HCT116 (cell line): ENCODE measurements at regions not wholly inside any gene's neighbourhood (a gene's known extent, or its start where the extent isn't known, plus 50 kb on each side); places are given as distances from the start of the nearest gene placed in this dataset.

Experiments used
- ATAC-seq: fragments of 200-7000 bp; cut with Tn5 transposase; 2 replicates; pipeline ENCODE4 v1.9.1; 2020; ENCODE audit warnings: mild to moderate bottlenecking, moderate library complexity
- BruUV-seq: library from RNA; stranded (reverse); fragments of 400-500 nt; replicated peaks from 2 replicates; lab custom pipeline; 2021; lab: Mats Ljungman, UMichigan
- CTCF ChIA-PET: fragments of 300-600 bp; sonication (Branson Sonifier 250); formaldehyde crosslinking; loops from one replicate; lab custom pipeline; 2021; ENCODE audit warnings: antibody characterized with exemption; lab: Charles Lee
- POLR2A ChIA-PET: fragments of 300-600, 350-600 bp; sonication (Branson Sonifier 250); formaldehyde crosslinking; loops from one replicate; lab custom pipeline; 2021; ENCODE audit warnings: antibody characterized with exemption; lab: Charles Lee
- RAD21 ChIA-PET, 2 experiments: fragments of 300-600 bp; sonication (Branson Sonifier 250); formaldehyde crosslinking; loops; one replicate each; lab custom pipeline; 2023; ENCODE audit warnings: low total read pairs in 2 of 2; ENCODE audit not compliant: uncharacterized antibody in 2 of 2, unreplicated experiment in 2 of 2, low non-redundant PET in 1 of 2; lab: Charles Lee
- DNase-seq: peaks from one replicate; pipeline ENCODE4 v3.0.0-alpha.2; 2010; ENCODE audit warnings: low read depth, low spot score
- H2AFZ ChIP-seq: fragments of 200-600 bp; shearing (Covaris generic), sonication (generic); 2 replicates; pipeline ENCODE4 v1.6.1; 2017; ENCODE audit warnings: low read depth, mixed run types, mixed read lengths, antibody characterized with exemption, low read length; ENCODE audit not compliant: poor library complexity, severe bottlenecking
- H3K27ac ChIP-seq: 2 replicates; pipeline ENCODE4 v1.5.1; 2012; ENCODE audit warnings: low read depth, low read length
- H3K27me3 ChIP-seq: fragments of 200-600 bp; sonication (generic); 2 replicates; pipeline ENCODE4 v1.6.1; 2016; ENCODE audit warnings: mixed run types, low read length, mixed read lengths; ENCODE audit not compliant: insufficient read depth
- H3K36me3 ChIP-seq, 2 experiments: fragments of 200-500 bp in 1 of 2; fragments of 200-600 bp in 1 of 2; sonication (Bioruptor generic) in 1 of 2; sonication (generic) in 1 of 2; 2 replicates each; pipeline versions ENCODE4 v1.5.1 to v1.6.1; 2014 to 2016; ENCODE audit warnings: low read length in 2 of 2, inconsistent platforms in 1 of 2, mixed read lengths in 1 of 2, mixed run types in 1 of 2; ENCODE audit not compliant: insufficient read depth in 2 of 2, control insufficient read depth in 1 of 2
- H3K4me1 ChIP-seq, 2 experiments: fragments of 200-600 bp in 1 of 2; sonication (generic) in 1 of 2; 2 replicates each; pipeline versions ENCODE4 v1.5.1 to v1.6.1; 2012 to 2017; ENCODE audit warnings: low read length in 2 of 2, inconsistent platforms in 1 of 2, mild to moderate bottlenecking in 1 of 2, mixed read lengths in 1 of 2, mixed run types in 1 of 2, moderate library complexity in 1 of 2; ENCODE audit not compliant: insufficient read depth in 2 of 2, control insufficient read depth in 1 of 2
- H3K4me2 ChIP-seq: fragments of 200-600 bp; sonication (generic); 2 replicates; pipeline ENCODE4 v1.6.1; 2017; ENCODE audit warnings: mixed run types, low read length, mixed read lengths
- H3K4me3 ChIP-seq, 2 experiments: fragments of 200-600 bp in 1 of 2; sonication (generic) in 1 of 2; replicated peaks in 1 of 2; 2 replicates each; pipeline ENCODE4 v1.5.1; 2011 to 2016; ENCODE audit warnings: low read length in 2 of 2, control low read depth in 1 of 2, low read depth in 1 of 2, mild to moderate bottlenecking in 1 of 2, mixed read lengths in 1 of 2, mixed run types in 1 of 2
- H3K79me2 ChIP-seq: fragments of 200-600 bp; sonication (generic); 2 replicates; pipeline ENCODE4 v1.6.1; 2017; ENCODE audit warnings: mild to moderate bottlenecking, mixed run types, low read length, moderate library complexity, mixed read lengths; ENCODE audit not compliant: insufficient read depth
- H3K9ac ChIP-seq: fragments of 200-600 bp; sonication (generic); 2 replicates; pipeline ENCODE4 v1.6.1; 2016; ENCODE audit warnings: low read length, mixed read lengths
- H3K9me2 ChIP-seq: fragments of 200-600 bp; sonication (generic), shearing (Covaris generic); 2 replicates; pipeline ENCODE4 v1.6.1; 2017; ENCODE audit warnings: mixed run types, mild to moderate bottlenecking, moderate library complexity; ENCODE audit not compliant: insufficient read depth
- H3K9me3 ChIP-seq, 2 experiments: fragments of 200-500 bp in 1 of 2; fragments of 200-600 bp in 1 of 2; sonication (Bioruptor generic) in 1 of 2; sonication (generic) in 1 of 2; 2 replicates each; pipeline ENCODE4 v1.6.1; 2014 to 2017; ENCODE audit warnings: low read length in 2 of 2, mixed read lengths in 2 of 2, inconsistent platforms in 1 of 2, low read depth in 1 of 2, mild to moderate bottlenecking in 1 of 2, mixed run types in 1 of 2, moderate library complexity in 1 of 2; ENCODE audit not compliant: control insufficient read depth in 1 of 2, insufficient read depth in 1 of 2
- H4K20me1 ChIP-seq: fragments of 200-600 bp; sonication (generic), shearing (Covaris generic); 2 replicates; pipeline ENCODE4 v1.6.1; 2017; ENCODE audit warnings: mixed run types, mild to moderate bottlenecking, moderate library complexity; ENCODE audit not compliant: insufficient read depth
- CBX3 ChIP-seq: IDR thresholded peaks from 2 replicates; pipeline ENCODE4 v1.6.1; 2012; ENCODE audit warnings: low read depth
- CEBPB ChIP-seq: IDR thresholded peaks from 2 replicates; pipeline ENCODE4 v1.6.1; 2012; ENCODE audit warnings: low read depth
- CTCF ChIP-seq, 3 experiments: fragments of 200-600 bp in 1 of 3; sonication (generic) in 1 of 3; IDR thresholded peaks in 2 of 3; conservative IDR thresholded peaks in 1 of 3; 2 replicates each; pipeline ENCODE4 v1.5.1; 2012 to 2017; ENCODE audit warnings: low read depth in 2 of 3, low read length in 2 of 3, antibody characterized with exemption in 1 of 3, borderline replicate concordance in 1 of 3, control low read depth in 1 of 3, mild to moderate bottlenecking in 1 of 3, mixed read lengths in 1 of 3, mixed run types in 1 of 3, moderate library complexity in 1 of 3; ENCODE audit not compliant: insufficient read depth in 1 of 3
- EZH2 ChIP-seq: fragments of 200-600 bp; sonication (generic); IDR thresholded peaks from 2 replicates; pipeline ENCODE4 v1.6.1; 2017; ENCODE audit warnings: antibody characterized with exemption, mixed run types
- EZH2phosphoT487 ChIP-seq: fragments of 200-600 bp; IDR thresholded peaks from 2 replicates; pipeline ENCODE4 v1.6.1; 2018; ENCODE audit warnings: antibody characterized with exemption, borderline replicate concordance
- FOSL1 ChIP-seq: IDR thresholded peaks from 2 replicates; pipeline ENCODE4 v1.6.1; 2012; ENCODE audit warnings: low read depth
- JUND ChIP-seq: IDR thresholded peaks from 2 replicates; pipeline ENCODE4 v1.6.1; 2012
- POLR2A ChIP-seq: IDR thresholded peaks from 2 replicates; pipeline ENCODE4 v1.7.0; 2011; ENCODE audit warnings: borderline replicate concordance; ENCODE audit not compliant: insufficient read depth, insufficient read length; ENCODE audit errors: extremely low read depth
- POLR2AphosphoS5 ChIP-seq: IDR thresholded peaks from 2 replicates; pipeline ENCODE4 v1.6.1; 2011; ENCODE audit warnings: mild to moderate bottlenecking, low read depth, low read length, moderate library complexity
- SIN3A ChIP-seq: IDR thresholded peaks from 2 replicates; pipeline ENCODE4 v1.6.1; 2012; ENCODE audit warnings: low read depth
- SRF ChIP-seq: IDR thresholded peaks from 2 replicates; pipeline ENCODE4 v1.6.1; 2012; ENCODE audit warnings: low read depth
- TCF7L2 ChIP-seq: IDR thresholded peaks from 2 replicates; pipeline ENCODE4 v1.7.0; 2011; ENCODE audit warnings: borderline replicate concordance, inconsistent platforms; ENCODE audit not compliant: insufficient read depth, insufficient read length; ENCODE audit errors: extremely low read depth
- intact Hi-C: fragments of 100-400 bp; cut with micrococcal nuclease; formaldehyde crosslinking; loops from 2 replicates; pipeline ENCODE4 v1.10.0; 2022
- TF ChIP-seq, protein P1 (sequence below): IDR thresholded peaks from 2 replicates; pipeline ENCODE4 v1.6.1; 2012; ENCODE audit warnings: low read depth
- TF ChIP-seq, protein P2 (sequence below): IDR thresholded peaks from 2 replicates; pipeline ENCODE4 v1.6.1; 2012

DNA sequence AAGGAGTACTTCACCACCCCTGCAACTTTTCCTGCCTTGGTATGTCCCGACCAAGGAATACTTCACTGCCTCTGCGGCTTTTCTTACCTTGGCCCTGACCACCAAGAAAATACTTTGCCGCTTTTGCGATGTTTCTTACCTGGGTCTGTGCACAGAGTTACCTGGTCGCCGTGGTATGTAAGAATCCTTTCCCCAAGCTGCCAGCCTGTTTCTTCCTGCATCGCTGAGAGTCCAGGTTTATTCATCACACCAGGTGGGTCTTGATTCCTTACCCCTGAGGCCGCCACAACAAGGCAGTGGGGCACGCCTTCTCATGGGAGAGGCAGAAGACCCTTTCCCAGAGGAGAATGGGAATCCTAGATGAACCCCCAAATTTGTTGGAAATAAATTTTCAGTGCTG lies 511.3 kb downstream of the EDEM1 start:
- TF ChIP-seq TCF7L2: no peak
- TF ChIP-seq POLR2AphosphoS5: peak; percentile 19; the same call in 1 of the 2 replicates
- TF ChIP-seq CEBPB: no peak
- TF ChIP-seq, protein P1, sequence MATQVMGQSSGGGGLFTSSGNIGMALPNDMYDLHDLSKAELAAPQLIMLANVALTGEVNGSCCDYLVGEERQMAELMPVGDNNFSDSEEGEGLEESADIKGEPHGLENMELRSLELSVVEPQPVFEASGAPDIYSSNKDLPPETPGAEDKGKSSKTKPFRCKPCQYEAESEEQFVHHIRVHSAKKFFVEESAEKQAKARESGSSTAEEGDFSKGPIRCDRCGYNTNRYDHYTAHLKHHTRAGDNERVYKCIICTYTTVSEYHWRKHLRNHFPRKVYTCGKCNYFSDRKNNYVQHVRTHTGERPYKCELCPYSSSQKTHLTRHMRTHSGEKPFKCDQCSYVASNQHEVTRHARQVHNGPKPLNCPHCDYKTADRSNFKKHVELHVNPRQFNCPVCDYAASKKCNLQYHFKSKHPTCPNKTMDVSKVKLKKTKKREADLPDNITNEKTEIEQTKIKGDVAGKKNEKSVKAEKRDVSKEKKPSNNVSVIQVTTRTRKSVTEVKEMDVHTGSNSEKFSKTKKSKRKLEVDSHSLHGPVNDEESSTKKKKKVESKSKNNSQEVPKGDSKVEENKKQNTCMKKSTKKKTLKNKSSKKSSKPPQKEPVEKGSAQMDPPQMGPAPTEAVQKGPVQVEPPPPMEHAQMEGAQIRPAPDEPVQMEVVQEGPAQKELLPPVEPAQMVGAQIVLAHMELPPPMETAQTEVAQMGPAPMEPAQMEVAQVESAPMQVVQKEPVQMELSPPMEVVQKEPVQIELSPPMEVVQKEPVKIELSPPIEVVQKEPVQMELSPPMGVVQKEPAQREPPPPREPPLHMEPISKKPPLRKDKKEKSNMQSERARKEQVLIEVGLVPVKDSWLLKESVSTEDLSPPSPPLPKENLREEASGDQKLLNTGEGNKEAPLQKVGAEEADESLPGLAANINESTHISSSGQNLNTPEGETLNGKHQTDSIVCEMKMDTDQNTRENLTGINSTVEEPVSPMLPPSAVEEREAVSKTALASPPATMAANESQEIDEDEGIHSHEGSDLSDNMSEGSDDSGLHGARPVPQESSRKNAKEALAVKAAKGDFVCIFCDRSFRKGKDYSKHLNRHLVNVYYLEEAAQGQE: no peak
- 0 out of 2 replicates have a peak, but pooled peaks have one; percentile 5 for TF ChIP-seq FOSL1
- no peak for TF ChIP-seq EZH2phosphoT487
- TF ChIP-seq POLR2A: no peak
- TF ChIP-seq CBX3: no peak
- no peak for TF ChIP-seq CTCF (IDR thresholded peaks at IDR 0.05 in 2 of 3, conservative IDR thresholded peaks at IDR 0.05 in 1 of 3; ENCODE audit: borderline replicate concordance in 1 of 3, insufficient read depth in 1 of 3, low read depth in 2 of 3, low read length in 2 of 3)
- 0 out of 2 replicates have a peak, but pooled peaks have one; percentile 4 for TF ChIP-seq JUND
- TF ChIP-seq, protein P2, sequence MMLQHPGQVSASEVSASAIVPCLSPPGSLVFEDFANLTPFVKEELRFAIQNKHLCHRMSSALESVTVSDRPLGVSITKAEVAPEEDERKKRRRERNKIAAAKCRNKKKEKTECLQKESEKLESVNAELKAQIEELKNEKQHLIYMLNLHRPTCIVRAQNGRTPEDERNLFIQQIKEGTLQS: no peak
- TF ChIP-seq SRF: peak; percentile 3; the same call in 1 of the 2 replicates
- TF ChIP-seq EZH2: no peak
- TF ChIP-seq SIN3A: peak; percentile 47; the same call in 1 of the 2 replicates
- TF ChIP-seq, all 23 proteins: peak for 5
- Histone ChIP-seq H3K9me2 (no peaks in the 10 kb centered on the region), H4K20me1 (no peaks in the 10 kb centered on the region), H3K9me3 (no peaks in the 10 kb centered on the region), H3K79me2 (peaks cover 58% of the 10 kb centered on the region), H2AFZ (peak overlapping the region; percentile 31), H3K4me1 (peaks cover 32 to 88% of the 10 kb centered on the region in 2 experiments), H3K27me3 (no peaks in the 10 kb centered on the region), H3K27ac (peak overlapping the region; percentile 92), H3K36me3 (peaks cover 0 to 19% of the 10 kb centered on the region in 2 experiments; a peak in 2 of 4 replicates), H3K4me2 (peak overlapping the region; percentile 91), H3K9ac (peak overlapping the region; percentile 90), H3K4me3 (peak overlapping the region; percentile 69 to 79)
- ChIA-PET POLR2A (interaction anchor here (0.8 to 1.8 kb wide), 3 partner anchors 10 to 713 kb away, joined by 3 to 9 read pairs (median 3); no protein-coding TSS in a partner anchor), RAD21 (no interaction called here), CTCF (no interaction called here)
- BruUV-seq: TSS peak; percentile 67
- intact Hi-C loops: no loop called here
- ATAC-seq (peak; percentile 61), DNase-seq (peak; percentile 33)
